ENCODE measurements at regions not wholly inside any gene's neighbourhood (a gene's known extent, or its start where the extent isn't known, plus 50 kb on each side); places are given as distances from the start of the nearest gene placed in this dataset.

DNA sequence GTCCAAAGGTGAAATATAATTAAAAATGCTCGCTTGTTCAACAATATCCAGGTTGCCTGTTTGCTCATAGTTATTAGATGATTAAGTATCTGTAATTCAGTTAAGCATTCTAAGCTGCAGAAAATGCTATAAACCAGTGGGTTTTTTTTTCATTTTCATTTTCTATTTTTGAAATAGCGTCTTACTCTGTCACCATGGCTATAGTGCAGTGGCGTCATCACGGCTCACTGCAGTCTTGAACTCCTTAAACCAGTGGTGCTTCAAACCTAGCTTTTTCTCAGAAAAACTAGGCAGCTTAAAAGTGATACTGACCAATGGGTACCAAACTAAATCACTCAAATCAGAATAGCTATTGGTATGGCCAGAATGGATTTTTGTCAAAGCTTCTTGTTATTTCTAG is 925.2 kb downstream of the TSN start:
- no peaks in the 10 kb centered on the region for H3K4me1 ChIP-seq (replicated peaks; ENCODE audit: insufficient read depth)
- no peak for TF ChIP-seq EZH2 (IDR thresholded peaks at IDR 0.05; ENCODE audit: low read depth)
- TF ChIP-seq, protein P1, sequence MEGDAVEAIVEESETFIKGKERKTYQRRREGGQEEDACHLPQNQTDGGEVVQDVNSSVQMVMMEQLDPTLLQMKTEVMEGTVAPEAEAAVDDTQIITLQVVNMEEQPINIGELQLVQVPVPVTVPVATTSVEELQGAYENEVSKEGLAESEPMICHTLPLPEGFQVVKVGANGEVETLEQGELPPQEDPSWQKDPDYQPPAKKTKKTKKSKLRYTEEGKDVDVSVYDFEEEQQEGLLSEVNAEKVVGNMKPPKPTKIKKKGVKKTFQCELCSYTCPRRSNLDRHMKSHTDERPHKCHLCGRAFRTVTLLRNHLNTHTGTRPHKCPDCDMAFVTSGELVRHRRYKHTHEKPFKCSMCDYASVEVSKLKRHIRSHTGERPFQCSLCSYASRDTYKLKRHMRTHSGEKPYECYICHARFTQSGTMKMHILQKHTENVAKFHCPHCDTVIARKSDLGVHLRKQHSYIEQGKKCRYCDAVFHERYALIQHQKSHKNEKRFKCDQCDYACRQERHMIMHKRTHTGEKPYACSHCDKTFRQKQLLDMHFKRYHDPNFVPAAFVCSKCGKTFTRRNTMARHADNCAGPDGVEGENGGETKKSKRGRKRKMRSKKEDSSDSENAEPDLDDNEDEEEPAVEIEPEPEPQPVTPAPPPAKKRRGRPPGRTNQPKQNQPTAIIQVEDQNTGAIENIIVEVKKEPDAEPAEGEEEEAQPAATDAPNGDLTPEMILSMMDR (conservative IDR thresholded peaks at IDR 0.05): no peak
- no peak overlapping the region for H3K27ac ChIP-seq
- H3K9me2 ChIP-seq (ENCODE audit: insufficient read depth): peaks cover 3% of the 10 kb centered on the region; the same call in 1 of the 2 replicates
- H3K4me2 ChIP-seq: no peak overlapping the region
- intact Hi-C loops (cut with micrococcal nuclease; ENCODE audit: unreplicated experiment): no loop called here
- H3K4me3 ChIP-seq: no peak overlapping the region
- no peak overlapping the region for H2AFZ ChIP-seq
- BruUV-seq (replicated peaks): no TSS peak
- no peaks in the 10 kb centered on the region for H3K79me2 ChIP-seq (ENCODE audit: low read depth)
- H3K36me3 ChIP-seq (ENCODE audit: low read depth): no peaks in the 10 kb centered on the region
- H3K9me3 ChIP-seq (ENCODE audit: insufficient read depth, low read depth): no peaks in the 10 kb centered on the region
- CTCF ChIA-PET: no interaction called here
- POLR2A ChIA-PET (ENCODE audit: unreplicated experiment): no interaction called here
- H3F3A ChIP-seq (ENCODE audit: insufficient read depth, low read depth): no peaks in the 10 kb centered on the region
- DNase-seq: peak in 1 of 2 experiments; percentile 19
- H3K27me3 ChIP-seq (ENCODE audit: insufficient read depth, low read depth): no peaks in the 10 kb centered on the region
- H4K20me1 ChIP-seq (ENCODE audit: insufficient read depth): no peaks in the 10 kb centered on the region

DNA sequence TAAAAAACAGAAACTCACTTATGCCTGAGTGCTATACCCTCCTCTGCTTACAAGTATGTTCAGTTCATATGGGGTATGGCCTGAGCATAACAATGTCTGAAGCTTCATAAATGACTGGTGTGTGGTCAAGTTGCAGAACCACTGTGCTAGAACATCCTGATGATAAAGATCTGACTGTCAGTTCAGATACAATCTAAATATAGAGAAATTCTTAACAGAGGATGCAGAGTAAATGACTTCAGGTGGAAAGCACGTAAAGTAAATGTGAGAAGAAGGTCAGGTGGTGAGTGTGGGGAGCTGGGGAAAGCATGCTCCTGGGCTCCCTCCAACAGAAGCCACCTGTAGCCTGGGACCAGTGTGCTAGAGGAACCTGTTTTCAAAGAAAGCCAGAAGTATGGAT is 926.2 kb downstream of the TSN start:
- no peaks in the 10 kb centered on the region for H3F3A ChIP-seq (ENCODE audit: insufficient read depth, low read depth)
- H4K20me1 ChIP-seq (ENCODE audit: insufficient read depth): no peaks in the 10 kb centered on the region
- no peaks in the 10 kb centered on the region for H3K36me3 ChIP-seq (ENCODE audit: low read depth)
- no peak overlapping the region for H2AFZ ChIP-seq
- no peaks in the 10 kb centered on the region for H3K79me2 ChIP-seq (ENCODE audit: low read depth)
- ChIA-PET POLR2A (ENCODE audit: unreplicated experiment) (no interaction called here), CTCF (no interaction called here)
- TF ChIP-seq, protein P1 (conservative IDR thresholded peaks at IDR 0.05): no peak
- no peak for TF ChIP-seq EZH2 (IDR thresholded peaks at IDR 0.05; ENCODE audit: low read depth)
- no peaks in the 10 kb centered on the region for H3K9me3 ChIP-seq (ENCODE audit: insufficient read depth, low read depth)
- BruUV-seq (replicated peaks): no TSS peak
- intact Hi-C loops (cut with micrococcal nuclease; ENCODE audit: unreplicated experiment): no loop called here
- H3K4me1 ChIP-seq (replicated peaks; ENCODE audit: insufficient read depth): no peaks in the 10 kb centered on the region
- DNase-seq: peak in 1 of 2 experiments; percentile 52
- H3K4me2 ChIP-seq: no peak overlapping the region
- H3K27ac ChIP-seq: no peak overlapping the region
- no peaks in the 10 kb centered on the region for H3K9me2 ChIP-seq (ENCODE audit: insufficient read depth)
- no peaks in the 10 kb centered on the region for H3K27me3 ChIP-seq (ENCODE audit: insufficient read depth, low read depth)
- no peak overlapping the region for H3K4me3 ChIP-seq

DNA sequence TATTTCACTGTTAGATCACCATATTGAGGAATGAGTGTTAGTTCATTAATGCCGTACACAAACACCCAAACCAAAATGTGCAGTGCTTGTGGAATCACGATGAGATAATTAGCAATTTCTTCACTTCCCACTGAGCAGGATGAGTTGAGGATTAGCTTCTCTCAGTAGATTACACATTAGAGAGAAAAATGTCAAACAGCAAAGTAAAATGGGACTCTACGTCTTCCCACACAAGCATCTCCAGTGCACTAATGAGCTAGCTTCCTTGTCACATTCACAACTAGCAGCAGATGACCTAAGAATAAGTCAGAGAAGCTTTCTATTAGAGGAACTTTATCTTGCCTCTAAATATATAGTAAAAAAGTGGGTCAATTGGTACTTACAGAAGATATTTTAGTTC is 926.9 kb downstream of the TSN start:
- Histone ChIP-seq H3K36me3 (ENCODE audit: low read depth) (no peaks in the 10 kb centered on the region), H3K9me2 (ENCODE audit: insufficient read depth) (no peaks in the 10 kb centered on the region), H3K79me2 (ENCODE audit: low read depth) (no peaks in the 10 kb centered on the region), H4K20me1 (ENCODE audit: insufficient read depth) (no peaks in the 10 kb centered on the region), H3K4me1 (replicated peaks; ENCODE audit: insufficient read depth) (no peaks in the 10 kb centered on the region), H3K9me3 (ENCODE audit: insufficient read depth, low read depth) (no peaks in the 10 kb centered on the region), H3K27ac (no peak overlapping the region), H3K27me3 (ENCODE audit: insufficient read depth, low read depth) (no peaks in the 10 kb centered on the region), H3K4me3 (no peak overlapping the region), H3F3A (ENCODE audit: insufficient read depth, low read depth) (no peaks in the 10 kb centered on the region), H2AFZ (no peak overlapping the region), H3K4me2 (no peak overlapping the region)
- CTCF ChIA-PET: no interaction called here
- POLR2A ChIA-PET (ENCODE audit: unreplicated experiment): no interaction called here
- BruUV-seq (replicated peaks): no TSS peak
- intact Hi-C loops (cut with micrococcal nuclease; ENCODE audit: unreplicated experiment): no loop called here
- TF ChIP-seq EZH2 (IDR thresholded peaks at IDR 0.05; ENCODE audit: low read depth): no peak
- TF ChIP-seq, protein P1 (conservative IDR thresholded peaks at IDR 0.05): no peak
- DNase-seq: peak in 1 of 2 experiments; percentile 8

Measured in PC-9 (cell line).